ENCODE measurements at regions not wholly inside any gene's neighbourhood (a gene's known extent, or its start where the extent isn't known, plus 50 kb on each side); places are given as distances from the start of the nearest gene placed in this dataset.
"Not testable (repeated sequence)": the region's sequence is repeated elsewhere in the genome, so short reads cannot be mapped to it uniquely, and the experiment has no call there.

- no peak overlapping the region for H3K4me3 Mint-ChIP-seq
- no peaks in the 10 kb centered on the region for H3K9me3 Mint-ChIP-seq
- ATAC-seq (replicated peaks), result no peak
- no peaks in the 10 kb centered on the region for H3K4me1 Mint-ChIP-seq
- no peaks in the 10 kb centered on the region for H3K36me3 Mint-ChIP-seq (ENCODE audit: low read depth)
- H3K27me3 Mint-ChIP-seq, result no peaks in the 10 kb centered on the region
- no peak overlapping the region for H3K27ac Mint-ChIP-seq
Observed at GRCh38 chr7:65453341-65454030, 79.8 kb downstream of the ZNF92 start.

GRCh38 chr7:65454469-65454868, 80.8 kb downstream of the ZNF92 start:
- H3K27me3 Mint-ChIP-seq, result no peaks in the 10 kb centered on the region
- no peaks in the 10 kb centered on the region for H3K4me1 Mint-ChIP-seq
- no peak overlapping the region for H3K4me3 Mint-ChIP-seq

DNA sequence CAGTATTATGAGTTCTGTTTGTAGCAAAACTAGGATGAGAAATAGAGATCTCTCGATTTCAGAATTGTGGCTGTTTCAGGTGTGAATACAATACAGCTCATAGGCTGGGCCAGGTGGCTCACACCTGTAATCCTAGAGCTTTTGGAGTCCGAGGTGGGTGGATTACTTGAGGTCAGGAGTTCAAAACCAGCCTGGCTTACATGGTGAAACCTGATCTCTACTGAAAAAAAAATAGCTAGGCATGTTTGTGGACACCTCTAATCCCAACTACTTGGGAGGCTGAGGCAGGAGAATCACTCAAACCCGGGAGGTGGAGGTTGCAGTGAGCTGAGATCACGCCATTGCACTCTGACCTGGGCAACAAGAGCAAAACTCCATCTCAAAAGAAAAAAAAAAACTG, 81.4 kb downstream of the ZNF92 start:
- not testable (repeated sequence) for H3K36me3 Mint-ChIP-seq (ENCODE audit: low read depth); ATAC-seq (replicated peaks); H3K9me3 Mint-ChIP-seq; H3K4me1 Mint-ChIP-seq; H3K27ac Mint-ChIP-seq; H3K4me3 Mint-ChIP-seq; H3K27me3 Mint-ChIP-seq

More at GRCh38 chr7:65454469-65454868, 80.8 kb downstream of the ZNF92 start:
- Mint-ChIP-seq H3K9me3 (no peaks in the 10 kb centered on the region), H3K27ac (no peak overlapping the region), H3K36me3 (ENCODE audit: low read depth) (no peaks in the 10 kb centered on the region)
- ATAC-seq (replicated peaks), result no peak

- no peak overlapping the region for H3K27ac Mint-ChIP-seq
- no peaks in the 10 kb centered on the region for H3K36me3 Mint-ChIP-seq (ENCODE audit: low read depth)
Observed at GRCh38 chr7:65457705-65458104, 84.0 kb downstream of the ZNF92 start.

GRCh38 chr7:65459438-65459837, 85.8 kb downstream of the ZNF92 start:
- Mint-ChIP-seq H3K4me3 (no peak overlapping the region), H3K4me1 (no peaks in the 10 kb centered on the region), H3K9me3 (no peaks in the 10 kb centered on the region), H3K36me3 (ENCODE audit: low read depth) (no peaks in the 10 kb centered on the region), H3K27me3 (no peaks in the 10 kb centered on the region), H3K27ac (no peak overlapping the region)
- no peak for ATAC-seq (replicated peaks)

More at GRCh38 chr7:65457705-65458104, 84.0 kb downstream of the ZNF92 start:
- H3K9me3 Mint-ChIP-seq, result no peaks in the 10 kb centered on the region
- H3K27me3 Mint-ChIP-seq, result no peaks in the 10 kb centered on the region
- no peak overlapping the region for H3K4me3 Mint-ChIP-seq
- no peaks in the 10 kb centered on the region for H3K4me1 Mint-ChIP-seq
- no peak for ATAC-seq (replicated peaks)

- Mint-ChIP-seq H3K9me3 (peaks cover 3% of the 10 kb centered on the region), H3K27ac (peak overlapping the region; percentile 37), H3K36me3 (ENCODE audit: low read depth) (no peaks in the 10 kb centered on the region), H3K4me3 (no peak overlapping the region), H3K27me3 (no peaks in the 10 kb centered on the region), H3K4me1 (no peaks in the 10 kb centered on the region)
- ATAC-seq (replicated peaks), result no peak
Observed at GRCh38 chr7:65462148-65462716, 88.6 kb downstream of the ZNF92 start.

DNA sequence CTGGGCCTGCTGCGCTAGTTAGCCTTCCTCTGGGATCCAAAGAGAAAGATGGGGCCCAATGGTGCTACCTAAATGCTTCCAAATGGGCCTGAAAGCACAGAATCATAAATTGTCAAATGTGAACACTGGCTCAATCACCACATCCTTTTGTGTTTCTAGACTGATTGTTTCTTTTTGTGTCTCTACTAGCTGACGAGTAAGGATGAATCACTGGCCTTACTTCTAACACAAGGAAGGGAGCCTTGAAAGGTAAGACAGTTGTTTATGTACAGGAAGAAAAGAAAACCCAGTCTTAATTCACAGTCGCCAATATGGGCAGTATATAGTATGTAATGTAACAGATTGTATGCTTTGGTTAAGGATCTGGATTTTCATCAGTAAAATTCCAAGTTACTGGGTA, 89.5 kb downstream of the ZNF92 start:
- Mint-ChIP-seq H3K4me3 (no peak overlapping the region), H3K36me3 (ENCODE audit: low read depth) (no peaks in the 10 kb centered on the region), H3K4me1 (no peaks in the 10 kb centered on the region), H3K27ac (peak overlapping the region; percentile 37), H3K27me3 (no peaks in the 10 kb centered on the region), H3K9me3 (peaks cover 11% of the 10 kb centered on the region)
- ATAC-seq (replicated peaks), result peak; percentile 60

GRCh38 chr7:65469919-65470558, 96.4 kb downstream of the ZNF92 start:
- not testable (repeated sequence) for H3K36me3 Mint-ChIP-seq (ENCODE audit: low read depth); H3K4me3 Mint-ChIP-seq; H3K27ac Mint-ChIP-seq; ATAC-seq (replicated peaks); H3K4me1 Mint-ChIP-seq; H3K27me3 Mint-ChIP-seq
- peaks cover 18% of the 10 kb centered on the region for H3K9me3 Mint-ChIP-seq

DNA sequence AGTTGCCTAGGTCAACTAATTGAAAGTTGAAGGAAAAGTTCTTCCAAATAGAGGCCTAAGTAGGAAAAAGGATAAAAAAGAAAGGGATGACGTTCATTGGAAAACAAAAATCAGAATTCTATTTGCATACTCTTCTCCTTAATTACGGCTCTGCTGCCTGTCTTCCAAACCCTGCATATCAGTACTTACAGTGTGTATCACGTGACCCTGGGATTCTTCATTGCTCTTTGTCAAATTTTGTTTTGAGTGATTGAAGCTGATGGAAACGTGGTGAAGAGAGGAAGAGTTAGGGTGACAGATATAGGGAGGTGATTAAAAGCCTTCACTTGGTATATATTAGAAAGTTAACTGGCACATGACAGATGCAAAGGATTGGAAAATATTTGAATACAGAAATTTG, 97.9 kb downstream of the ZNF92 start:
- H3K4me3 Mint-ChIP-seq, result no peak overlapping the region
- H3K36me3 Mint-ChIP-seq (ENCODE audit: low read depth), result no peaks in the 10 kb centered on the region
- peaks cover 21% of the 10 kb centered on the region for H3K9me3 Mint-ChIP-seq
- ATAC-seq (replicated peaks), result no peak
- H3K27me3 Mint-ChIP-seq, result no peaks in the 10 kb centered on the region
- H3K27ac Mint-ChIP-seq, result no peak overlapping the region
- peaks cover 15% of the 10 kb centered on the region for H3K4me1 Mint-ChIP-seq

DNA sequence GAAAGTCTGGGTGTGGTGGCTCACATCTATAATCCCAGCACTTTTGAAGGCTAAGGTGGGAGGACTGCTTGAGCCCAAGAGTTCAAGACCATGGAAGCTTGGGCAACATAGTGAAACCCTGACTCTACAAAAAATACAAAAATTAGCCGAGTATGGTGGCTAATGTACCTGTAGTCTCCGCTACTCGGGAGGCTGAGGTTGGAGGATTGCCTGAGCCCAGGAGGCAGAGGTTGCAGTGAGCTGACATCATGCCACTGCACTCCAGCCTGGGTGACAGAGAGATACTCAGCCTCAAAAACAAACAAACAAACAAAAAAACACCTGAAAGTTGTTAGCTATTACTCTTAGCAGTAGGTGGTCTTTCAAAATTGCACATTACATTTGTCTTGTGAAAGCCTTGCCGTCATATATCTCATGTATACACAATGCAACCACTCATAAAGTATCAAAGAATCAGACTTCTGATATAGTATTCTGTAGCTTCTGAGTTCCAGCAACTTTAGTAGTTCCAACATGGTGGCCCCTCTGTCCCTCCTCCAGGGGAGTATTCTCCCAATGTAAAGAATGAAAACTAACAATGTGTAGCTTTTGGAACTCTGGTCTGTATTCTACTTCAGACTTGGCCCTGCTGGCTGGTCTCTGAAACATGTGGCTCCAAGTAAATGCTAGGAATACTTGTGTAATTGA, 101.5 kb downstream of the ZNF92 start:
- no peaks in the 10 kb centered on the region for H3K27me3 Mint-ChIP-seq
- peak overlapping the region; percentile 15 for H3K4me3 Mint-ChIP-seq
- H3K27ac Mint-ChIP-seq, result peak overlapping the region; percentile 5
- H3K36me3 Mint-ChIP-seq (ENCODE audit: low read depth), result no peaks in the 10 kb centered on the region
- H3K4me1 Mint-ChIP-seq, result peaks cover 33% of the 10 kb centered on the region
- H3K9me3 Mint-ChIP-seq, result peaks cover 16% of the 10 kb centered on the region
- no peak for ATAC-seq (replicated peaks)

- peak; percentile 59 for ATAC-seq (replicated peaks)
- Mint-ChIP-seq H3K4me1 (peaks cover 33% of the 10 kb centered on the region), H3K36me3 (ENCODE audit: low read depth) (no peaks in the 10 kb centered on the region), H3K9me3 (peaks cover 16% of the 10 kb centered on the region), H3K4me3 (peak overlapping the region; percentile 15), H3K27me3 (no peaks in the 10 kb centered on the region), H3K27ac (peak overlapping the region; percentile 5)
Observed at GRCh38 chr7:65475734-65476319, 102.2 kb downstream of the ZNF92 start.

GRCh38 chr7:65477326-65477725, 103.7 kb downstream of the ZNF92 start:
- no peak for ATAC-seq (replicated peaks)
- no peaks in the 10 kb centered on the region for H3K27me3 Mint-ChIP-seq
- H3K4me1 Mint-ChIP-seq, result peaks cover 33% of the 10 kb centered on the region
- peaks cover 21% of the 10 kb centered on the region for H3K9me3 Mint-ChIP-seq
- H3K27ac Mint-ChIP-seq, result peak overlapping the region; percentile 5
- peak overlapping the region; percentile 15 for H3K4me3 Mint-ChIP-seq
- no peaks in the 10 kb centered on the region for H3K36me3 Mint-ChIP-seq (ENCODE audit: low read depth)

DNA sequence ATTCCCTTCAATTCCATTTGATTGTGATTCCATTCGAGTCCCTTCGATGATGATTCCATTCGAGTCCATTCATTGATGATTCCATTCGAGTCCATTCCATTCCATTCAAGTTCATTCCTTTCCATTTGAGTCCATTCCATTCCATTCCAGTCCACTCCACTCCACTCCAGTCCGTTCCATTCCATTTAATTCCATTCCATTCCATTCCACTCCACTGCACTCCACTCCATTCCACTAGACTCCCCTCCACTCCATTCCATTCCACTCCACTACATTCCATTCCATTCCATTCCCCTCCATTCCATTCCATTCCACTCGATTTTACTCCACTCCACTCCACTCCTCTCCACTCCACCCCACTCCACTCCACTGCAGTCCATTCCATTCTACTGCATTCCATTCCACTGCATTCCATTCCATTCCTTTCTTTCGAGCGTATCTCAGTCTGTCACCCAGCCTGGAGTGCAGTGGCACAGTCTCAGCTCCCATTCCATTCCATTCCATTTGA, 115.7 kb downstream of the ZNF92 start:
- Mint-ChIP-seq H3K27ac (no peak overlapping the region), H3K27me3 (peaks cover 4% of the 10 kb centered on the region), H3K4me3 (no peak overlapping the region), H3K4me1 (no peaks in the 10 kb centered on the region), H3K9me3 (peaks cover 8% of the 10 kb centered on the region), H3K36me3 (ENCODE audit: low read depth) (no peaks in the 10 kb centered on the region)
- ATAC-seq (replicated peaks), result no peak

DNA sequence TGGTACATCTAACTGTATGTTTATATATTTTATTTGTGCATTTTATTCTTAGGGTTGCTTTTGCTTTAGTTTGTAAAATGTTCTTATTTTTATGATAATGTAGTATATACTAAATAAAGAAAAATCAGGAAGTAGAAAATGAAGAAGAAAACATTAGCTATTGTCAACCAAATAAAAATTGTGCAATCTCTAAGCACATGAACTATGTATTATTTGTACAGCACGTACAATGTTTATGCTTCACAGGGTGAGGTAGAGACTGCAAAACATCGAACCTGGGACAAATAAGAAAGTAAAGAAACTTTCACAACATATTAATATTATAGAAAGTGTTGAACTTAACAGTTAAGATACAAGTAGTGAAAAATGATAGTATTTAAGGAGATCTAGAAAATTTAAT, 123.0 kb downstream of the ZNF92 start:
- not testable (repeated sequence) for H3K36me3 Mint-ChIP-seq (ENCODE audit: low read depth); ATAC-seq (replicated peaks); H3K4me1 Mint-ChIP-seq; H3K27me3 Mint-ChIP-seq; H3K27ac Mint-ChIP-seq; H3K4me3 Mint-ChIP-seq; H3K9me3 Mint-ChIP-seq
